ENCODE measurements at regions not wholly inside any gene's neighbourhood (a gene's known extent, or its start where the extent isn't known, plus 50 kb on each side); places are given as distances from the start of the nearest gene placed in this dataset.

GRCh38 chr5:21181609-21182125 lies 1193.7 kb upstream of the CDH18 start:
- DNase-seq (ENCODE audit: low spot score), result no peak

GRCh38 chr5:21173526-21173925 lies 1185.5 kb upstream of the CDH18 start:
- no peak for DNase-seq (ENCODE audit: low spot score)

GRCh38 chr5:21173036-21173435 lies 1185.0 kb upstream of the CDH18 start:
- no peak for DNase-seq (ENCODE audit: low spot score)

- no peak for DNase-seq (ENCODE audit: low spot score)
These were observed 1183.0 kb upstream of the CDH18 start for GRCh38 chr5:21171038-21171437.

GRCh38 chr5:21168557-21168956 lies 1180.6 kb upstream of the CDH18 start:
- DNase-seq (ENCODE audit: low spot score), result no peak

GRCh38 chr5:21165344-21165743 lies 1177.3 kb upstream of the CDH18 start:
- DNase-seq (ENCODE audit: low spot score), result no peak

- no peak for DNase-seq (ENCODE audit: low spot score)
These were observed 1176.4 kb upstream of the CDH18 start for GRCh38 chr5:21164425-21164824.

- DNase-seq (ENCODE audit: low spot score), result no peak
These were observed 1171.6 kb upstream of the CDH18 start for GRCh38 chr5:21159510-21160059.

GRCh38 chr5:21154526-21154925 lies 1166.5 kb upstream of the CDH18 start:
- DNase-seq (ENCODE audit: low spot score), result no peak

- no peak for DNase-seq (ENCODE audit: low spot score)
These were observed 1164.6 kb upstream of the CDH18 start for GRCh38 chr5:21152611-21153010.

GRCh38 chr5:21145376-21145775 lies 1157.4 kb upstream of the CDH18 start:
- no peak for DNase-seq (ENCODE audit: low spot score)

GRCh38 chr5:21143686-21144085 lies 1155.7 kb upstream of the CDH18 start:
- DNase-seq (ENCODE audit: low spot score), result no peak

GRCh38 chr5:21142791-21143190 lies 1154.8 kb upstream of the CDH18 start:
- no peak for DNase-seq (ENCODE audit: low spot score)

- DNase-seq (ENCODE audit: low spot score), result no peak
These were observed 1153.0 kb upstream of the CDH18 start for GRCh38 chr5:21140987-21141386.

- DNase-seq (ENCODE audit: low spot score), result no peak
These were observed 1138.2 kb upstream of the CDH18 start for GRCh38 chr5:21126236-21126635.

- no peak for DNase-seq (ENCODE audit: low spot score)
These were observed 1137.4 kb upstream of the CDH18 start for GRCh38 chr5:21125238-21125983.

- DNase-seq (ENCODE audit: low spot score), result no peak
These were observed 1133.2 kb upstream of the CDH18 start for GRCh38 chr5:21121213-21121612.

GRCh38 chr5:21097661-21098060 lies 1109.7 kb upstream of the CDH18 start:
- no peak for DNase-seq (ENCODE audit: low spot score)

GRCh38 chr5:21094619-21095018 lies 1106.6 kb upstream of the CDH18 start:
- no peak for DNase-seq (ENCODE audit: low spot score)

GRCh38 chr5:21087766-21088165 lies 1099.8 kb upstream of the CDH18 start:
- no peak for DNase-seq (ENCODE audit: low spot score)

GRCh38 chr5:21085791-21086190 lies 1097.8 kb upstream of the CDH18 start:
- DNase-seq (ENCODE audit: low spot score), result no peak

- no peak for DNase-seq (ENCODE audit: low spot score)
These were observed 1084.0 kb upstream of the CDH18 start for GRCh38 chr5:21071986-21072385.

- no peak for DNase-seq (ENCODE audit: low spot score)
These were observed 1083.4 kb upstream of the CDH18 start for GRCh38 chr5:21071421-21071820.
